Cardiac muscle cell (in vitro differentiated cells and primary cell): ENCODE measurements at regions not wholly inside any gene's neighbourhood (a gene's known extent, or its start where the extent isn't known, plus 50 kb on each side); places are given as distances from the start of the nearest gene placed in this dataset.

Experiments
- DNase-seq, 2 donors: peaks; one replicate each; pipeline versions ENCODE4 v3.0.0 to v3.0.0-alpha.2; 2010 to 2017; ENCODE audit warnings: low read depth in 1 of 2, low spot score in 1 of 2
- H3K27ac ChIP-seq: fragments of 200-600 bp; sonication (generic); 2 replicates; pipeline ENCODE4 v1.5.1; 2016
- H3K27me3 ChIP-seq: fragments of 200-600 bp; sonication (generic); 2 replicates; pipeline ENCODE4 v1.6.0; 2016; ENCODE audit warnings: control low read depth
- H3K36me3 ChIP-seq: fragments of 200-600 bp; sonication (generic); 2 replicates; pipeline ENCODE4 v1.5.1; 2016; ENCODE audit warnings: control low read depth
- H3K4me1 ChIP-seq: fragments of 200-600 bp; sonication (generic); 2 replicates; pipeline ENCODE4 v1.8.1; 2017; ENCODE audit warnings: low read depth, mild to moderate bottlenecking, mixed run types
- H3K4me3 ChIP-seq: fragments of 200-600 bp; sonication (generic); 2 replicates; pipeline ENCODE4 v1.5.1; 2016; ENCODE audit warnings: mild to moderate bottlenecking
- H3K9me3 ChIP-seq: fragments of 200-600 bp; sonication (generic); 2 replicates; pipeline ENCODE4 v1.5.1; 2017; ENCODE audit warnings: low read depth, mild to moderate bottlenecking, control low read depth
- TF ChIP-seq, protein P1 (sequence below): IDR thresholded peaks from 2 replicates; pipeline ENCODE4 v1.5.1; 2012; ENCODE audit warnings: low read depth, mild to moderate bottlenecking, low read length

DNA sequence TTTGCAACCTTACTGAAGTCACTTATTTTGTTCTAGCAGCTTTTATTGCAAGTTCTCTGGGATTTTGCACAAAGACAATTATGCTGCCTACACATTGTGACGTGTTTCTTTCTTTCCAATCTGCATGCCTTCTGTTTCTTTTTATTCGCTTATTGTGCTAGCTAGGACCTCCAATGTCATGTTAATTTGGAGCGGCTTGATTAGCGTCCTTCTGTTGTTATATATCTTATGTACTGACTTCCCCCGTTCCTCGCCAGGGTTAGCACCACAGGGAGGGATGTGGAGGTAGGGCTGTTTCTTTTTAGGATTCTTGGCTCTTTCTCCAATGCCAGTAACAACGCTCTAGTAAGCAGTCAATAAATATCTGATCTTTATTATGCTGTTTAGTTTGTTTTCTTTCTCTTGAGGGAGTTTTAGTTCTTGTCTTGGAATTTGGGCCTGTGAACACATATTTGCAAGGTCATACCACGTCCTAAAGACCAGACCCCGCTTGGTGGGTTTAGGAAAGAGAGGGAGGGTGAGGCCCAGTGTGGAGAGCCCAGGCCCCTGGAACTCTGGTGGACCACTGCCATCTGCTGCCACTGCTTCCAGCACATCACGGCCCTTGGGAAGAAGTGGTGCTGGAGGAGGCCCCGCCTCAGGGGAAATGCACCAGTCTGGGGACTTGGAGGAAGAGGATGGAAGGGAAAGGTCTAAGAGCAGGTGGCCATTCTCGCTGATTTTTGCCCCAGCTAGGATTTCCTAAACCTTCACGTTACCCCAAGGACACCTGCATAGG is 129.1 kb downstream of the TRIML1 start:
- Histone ChIP-seq H3K4me1 (no peaks in the 10 kb centered on the region), H3K27ac (no peak overlapping the region), H3K36me3 (no peaks in the 10 kb centered on the region), H3K4me3 (no peak overlapping the region), H3K9me3 (no peaks in the 10 kb centered on the region), H3K27me3 (no peaks in the 10 kb centered on the region)
- TF ChIP-seq, protein P1, sequence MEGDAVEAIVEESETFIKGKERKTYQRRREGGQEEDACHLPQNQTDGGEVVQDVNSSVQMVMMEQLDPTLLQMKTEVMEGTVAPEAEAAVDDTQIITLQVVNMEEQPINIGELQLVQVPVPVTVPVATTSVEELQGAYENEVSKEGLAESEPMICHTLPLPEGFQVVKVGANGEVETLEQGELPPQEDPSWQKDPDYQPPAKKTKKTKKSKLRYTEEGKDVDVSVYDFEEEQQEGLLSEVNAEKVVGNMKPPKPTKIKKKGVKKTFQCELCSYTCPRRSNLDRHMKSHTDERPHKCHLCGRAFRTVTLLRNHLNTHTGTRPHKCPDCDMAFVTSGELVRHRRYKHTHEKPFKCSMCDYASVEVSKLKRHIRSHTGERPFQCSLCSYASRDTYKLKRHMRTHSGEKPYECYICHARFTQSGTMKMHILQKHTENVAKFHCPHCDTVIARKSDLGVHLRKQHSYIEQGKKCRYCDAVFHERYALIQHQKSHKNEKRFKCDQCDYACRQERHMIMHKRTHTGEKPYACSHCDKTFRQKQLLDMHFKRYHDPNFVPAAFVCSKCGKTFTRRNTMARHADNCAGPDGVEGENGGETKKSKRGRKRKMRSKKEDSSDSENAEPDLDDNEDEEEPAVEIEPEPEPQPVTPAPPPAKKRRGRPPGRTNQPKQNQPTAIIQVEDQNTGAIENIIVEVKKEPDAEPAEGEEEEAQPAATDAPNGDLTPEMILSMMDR: no peak
- DNase-seq: no peak

DNA sequence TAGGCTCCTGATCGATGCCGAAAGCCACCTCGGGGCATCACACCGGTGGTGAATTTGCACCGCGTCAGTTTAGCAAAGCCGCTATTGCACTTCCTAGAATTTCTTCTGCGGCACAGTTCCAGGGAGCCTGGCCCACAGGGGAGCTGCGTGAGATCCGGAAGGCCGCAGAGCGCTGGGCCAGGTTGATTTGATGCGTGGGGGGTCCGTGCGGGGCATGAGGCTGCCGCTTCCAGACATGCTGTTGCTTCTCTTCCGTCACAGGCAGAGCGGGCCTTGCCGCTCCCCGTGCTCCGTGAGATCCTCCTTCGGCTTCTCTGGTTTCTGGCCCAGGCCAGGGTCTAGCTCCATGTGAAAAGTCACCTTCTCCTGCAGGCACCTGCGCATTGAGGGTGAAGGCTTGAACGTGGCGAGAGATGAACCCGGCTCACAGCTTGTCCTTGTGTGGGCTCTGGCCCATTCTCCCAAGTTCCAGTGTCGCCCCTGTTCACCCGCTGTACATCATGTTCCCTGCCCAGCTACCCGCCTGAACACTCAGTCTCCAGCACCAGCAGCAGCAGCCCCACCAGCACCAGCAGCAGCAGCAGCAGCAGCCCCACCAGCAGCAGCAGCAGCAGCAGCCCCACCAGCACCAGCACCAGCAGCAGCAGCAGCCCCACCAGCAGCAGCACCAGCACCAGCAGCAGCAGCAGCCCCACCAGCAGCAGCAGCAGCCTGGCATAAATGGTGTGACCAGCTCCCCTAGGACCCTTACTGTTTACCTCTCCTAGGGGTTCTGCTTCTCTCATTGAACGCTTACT is 131.2 kb downstream of the TRIML1 start:
- Histone ChIP-seq H3K4me1 (no peaks in the 10 kb centered on the region), H3K4me3 (no peak overlapping the region), H3K27ac (no peak overlapping the region), H3K27me3 (no peaks in the 10 kb centered on the region), H3K9me3 (no peaks in the 10 kb centered on the region), H3K36me3 (no peaks in the 10 kb centered on the region)
- DNase-seq: no peak
- TF ChIP-seq, protein P1: no peak

DNA sequence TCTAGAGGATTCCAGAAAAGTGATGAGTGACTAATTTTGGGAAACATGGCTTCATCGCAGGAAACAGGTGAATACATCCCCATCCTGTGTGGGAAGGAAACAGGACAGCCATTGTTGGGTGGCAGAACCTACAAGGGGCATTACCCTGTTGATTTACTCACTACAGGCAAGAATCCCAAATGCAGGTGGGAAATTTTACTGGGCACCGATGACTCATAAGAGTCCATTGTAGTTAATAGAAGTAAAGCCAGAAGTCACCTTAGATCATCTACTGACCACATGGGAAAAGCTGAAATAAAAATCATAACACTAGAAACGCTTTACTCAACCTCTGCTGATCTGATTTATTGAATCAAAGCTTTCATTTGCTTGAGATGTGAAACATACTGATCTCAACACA is 136.4 kb downstream of the TRIML1 start:
- no peak overlapping the region for H3K27ac ChIP-seq
- H3K9me3 ChIP-seq: no peaks in the 10 kb centered on the region
- no peaks in the 10 kb centered on the region for H3K27me3 ChIP-seq
- no peak for DNase-seq
- H3K36me3 ChIP-seq: no peaks in the 10 kb centered on the region
- H3K4me1 ChIP-seq: no peaks in the 10 kb centered on the region
- TF ChIP-seq, protein P1: no peak
- H3K4me3 ChIP-seq: no peak overlapping the region

DNA sequence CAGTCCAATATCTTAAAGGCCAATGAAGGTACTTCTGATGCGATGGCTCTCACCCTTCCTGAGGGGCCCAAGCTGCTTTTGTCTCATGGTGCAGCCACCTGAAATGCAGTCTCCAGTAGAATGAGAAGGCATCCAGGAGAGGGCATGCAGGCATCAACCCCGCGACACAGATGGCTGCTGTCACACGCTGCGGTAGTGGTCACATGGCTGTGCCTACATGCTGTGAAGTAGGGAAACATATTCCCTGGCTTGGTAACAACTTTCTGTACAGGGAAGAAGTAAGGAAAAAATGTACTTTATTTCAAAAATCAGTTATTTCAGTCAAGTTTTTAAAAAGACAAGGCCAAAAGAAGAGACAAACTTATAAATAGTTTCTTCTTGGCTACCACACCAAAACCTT is 139.9 kb downstream of the TRIML1 start:
- Histone ChIP-seq H3K9me3 (no peaks in the 10 kb centered on the region), H3K27ac (no peak overlapping the region), H3K27me3 (peaks cover 28% of the 10 kb centered on the region), H3K4me1 (no peaks in the 10 kb centered on the region), H3K36me3 (no peaks in the 10 kb centered on the region), H3K4me3 (no peak overlapping the region)
- no peak for DNase-seq
- TF ChIP-seq, protein P1: no peak

DNA sequence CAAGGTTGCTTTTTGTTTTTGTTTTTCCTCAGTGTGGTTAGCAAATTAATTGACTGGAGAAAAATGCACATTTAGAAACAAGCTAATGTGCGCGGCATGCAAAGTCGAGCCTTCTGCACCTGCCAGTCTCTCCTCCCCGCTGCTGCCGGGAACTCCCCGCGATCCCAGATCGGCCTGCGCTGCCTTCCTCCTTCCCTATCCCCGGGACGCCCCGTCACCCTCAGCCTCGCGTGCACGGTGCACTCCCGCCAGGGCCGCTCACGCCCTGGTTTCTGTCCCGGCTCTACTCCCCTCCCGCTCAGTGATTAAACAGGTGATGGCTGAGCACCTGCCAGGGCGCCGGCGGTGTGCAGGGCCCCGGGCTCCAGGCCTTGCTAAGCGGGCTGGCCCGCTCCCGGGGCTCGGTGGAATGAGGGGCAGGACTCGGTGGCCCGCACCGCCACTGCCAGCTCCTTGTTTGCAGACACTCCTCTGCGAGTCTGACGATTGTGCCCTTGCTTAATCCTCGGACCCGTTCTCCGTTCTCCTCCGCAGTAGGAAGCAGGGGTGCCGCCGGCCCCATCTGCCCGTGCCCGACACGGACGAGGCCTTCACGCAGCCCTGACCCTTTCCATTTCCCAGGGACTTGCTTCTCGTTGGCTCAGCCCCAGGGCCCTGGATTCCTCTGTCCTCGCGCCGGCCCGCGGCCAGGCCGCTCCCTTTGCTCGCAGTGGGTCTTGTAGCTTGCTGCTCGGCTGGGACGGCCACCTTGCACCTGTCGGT is 143.4 kb downstream of the TRIML1 start:
- peak overlapping the region; percentile 10 for H3K4me3 ChIP-seq
- no peaks in the 10 kb centered on the region for H3K4me1 ChIP-seq
- no peaks in the 10 kb centered on the region for H3K36me3 ChIP-seq
- H3K9me3 ChIP-seq: no peaks in the 10 kb centered on the region
- no peak overlapping the region for H3K27ac ChIP-seq
- H3K27me3 ChIP-seq: peaks cover 29% of the 10 kb centered on the region
- TF ChIP-seq, protein P1: no peak
- DNase-seq: peak in 1 of 2 donors; percentile 29
